ENCODE measurements at regions not wholly inside any gene's neighbourhood (a gene's known extent, or its start where the extent isn't known, plus 50 kb on each side); places are given as distances from the start of the nearest gene placed in this dataset.
"Not testable (repeated sequence)": the region's sequence is repeated elsewhere in the genome, so short reads cannot be mapped to it uniquely, and the experiment has no call there.

DNA sequence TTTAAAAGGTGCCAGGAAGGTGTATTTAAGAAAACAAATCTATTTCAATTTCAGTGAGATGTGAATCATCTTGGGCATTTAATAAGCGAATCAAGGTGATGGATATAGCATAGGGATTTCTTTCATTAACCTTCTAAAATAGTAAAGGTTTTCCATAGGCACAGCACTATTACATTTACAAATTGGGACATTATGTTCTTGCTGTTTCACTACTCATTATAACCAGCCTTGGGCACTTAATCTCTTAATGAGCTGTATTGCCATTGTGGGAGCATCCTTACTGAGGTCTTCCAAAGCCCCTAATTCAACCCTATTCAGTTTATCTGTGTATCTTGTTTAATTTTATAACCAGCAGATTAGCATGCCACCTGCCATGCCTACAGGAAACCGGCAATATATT lies 1305.5 kb downstream of the CDH12 start:
- TF ChIP-seq, protein P1, sequence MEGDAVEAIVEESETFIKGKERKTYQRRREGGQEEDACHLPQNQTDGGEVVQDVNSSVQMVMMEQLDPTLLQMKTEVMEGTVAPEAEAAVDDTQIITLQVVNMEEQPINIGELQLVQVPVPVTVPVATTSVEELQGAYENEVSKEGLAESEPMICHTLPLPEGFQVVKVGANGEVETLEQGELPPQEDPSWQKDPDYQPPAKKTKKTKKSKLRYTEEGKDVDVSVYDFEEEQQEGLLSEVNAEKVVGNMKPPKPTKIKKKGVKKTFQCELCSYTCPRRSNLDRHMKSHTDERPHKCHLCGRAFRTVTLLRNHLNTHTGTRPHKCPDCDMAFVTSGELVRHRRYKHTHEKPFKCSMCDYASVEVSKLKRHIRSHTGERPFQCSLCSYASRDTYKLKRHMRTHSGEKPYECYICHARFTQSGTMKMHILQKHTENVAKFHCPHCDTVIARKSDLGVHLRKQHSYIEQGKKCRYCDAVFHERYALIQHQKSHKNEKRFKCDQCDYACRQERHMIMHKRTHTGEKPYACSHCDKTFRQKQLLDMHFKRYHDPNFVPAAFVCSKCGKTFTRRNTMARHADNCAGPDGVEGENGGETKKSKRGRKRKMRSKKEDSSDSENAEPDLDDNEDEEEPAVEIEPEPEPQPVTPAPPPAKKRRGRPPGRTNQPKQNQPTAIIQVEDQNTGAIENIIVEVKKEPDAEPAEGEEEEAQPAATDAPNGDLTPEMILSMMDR (conservative IDR thresholded peaks at IDR 0.05; ENCODE audit: low read depth, low read length): not testable (repeated sequence)
- TF ChIP-seq EZH2 (IDR thresholded peaks at IDR 0.05; ENCODE audit: borderline replicate concordance, low read depth, low read length, poor library complexity, severe bottlenecking): not testable (repeated sequence)

Measured in A673 (cell line).